ENCODE measurements at regions not wholly inside any gene's neighbourhood (a gene's known extent, or its start where the extent isn't known, plus 50 kb on each side); places are given as distances from the start of the nearest gene placed in this dataset.
A peak's percentile ranks its signal among the peaks of the same experiment; 100 is the strongest.
"Not testable (repeated sequence)": the region's sequence is repeated elsewhere in the genome, so short reads cannot be mapped to it uniquely, and the experiment has no call there.

GRCh38 chr6:113055998-113056397 is 708.9 kb downstream of the RFPL4B start:
- DNase-seq, result no peak

DNA sequence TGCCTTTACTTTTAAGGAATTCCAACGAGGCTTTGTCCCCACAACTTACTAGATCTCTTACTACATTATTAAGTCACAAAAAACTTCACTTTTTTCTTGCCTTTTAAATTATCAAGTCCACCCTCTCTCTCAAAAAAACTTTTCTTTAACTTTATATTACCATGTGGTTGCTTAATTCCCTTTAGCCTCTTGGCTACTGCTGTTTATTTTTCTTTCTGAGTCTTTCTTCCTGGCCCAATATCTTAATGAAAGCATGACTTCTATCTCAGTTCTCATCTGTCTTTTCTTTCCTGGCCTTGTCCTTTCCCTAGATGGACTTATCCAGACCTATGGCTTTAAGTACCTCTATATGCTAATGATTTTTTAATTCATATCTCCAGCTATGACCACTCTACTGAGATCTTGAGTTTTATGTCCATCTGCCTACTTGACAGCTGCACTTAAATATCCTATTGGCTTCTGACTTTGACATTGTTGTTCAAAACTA is 710.5 kb downstream of the RFPL4B start:
- DNase-seq, result no peak

- no peak for DNase-seq
Observed at GRCh38 chr6:113060664-113061063, 713.5 kb downstream of the RFPL4B start.

GRCh38 chr6:113065611-113066010 is 718.5 kb downstream of the RFPL4B start:
- no peak for DNase-seq

GRCh38 chr6:113067612-113068275 is 720.6 kb downstream of the RFPL4B start:
- DNase-seq, result no peak

- no peak for DNase-seq
Observed at GRCh38 chr6:113068570-113068969, 721.4 kb downstream of the RFPL4B start.

- DNase-seq, result not testable (repeated sequence)
Observed at GRCh38 chr6:113070681-113071080, 723.6 kb downstream of the RFPL4B start.

DNA sequence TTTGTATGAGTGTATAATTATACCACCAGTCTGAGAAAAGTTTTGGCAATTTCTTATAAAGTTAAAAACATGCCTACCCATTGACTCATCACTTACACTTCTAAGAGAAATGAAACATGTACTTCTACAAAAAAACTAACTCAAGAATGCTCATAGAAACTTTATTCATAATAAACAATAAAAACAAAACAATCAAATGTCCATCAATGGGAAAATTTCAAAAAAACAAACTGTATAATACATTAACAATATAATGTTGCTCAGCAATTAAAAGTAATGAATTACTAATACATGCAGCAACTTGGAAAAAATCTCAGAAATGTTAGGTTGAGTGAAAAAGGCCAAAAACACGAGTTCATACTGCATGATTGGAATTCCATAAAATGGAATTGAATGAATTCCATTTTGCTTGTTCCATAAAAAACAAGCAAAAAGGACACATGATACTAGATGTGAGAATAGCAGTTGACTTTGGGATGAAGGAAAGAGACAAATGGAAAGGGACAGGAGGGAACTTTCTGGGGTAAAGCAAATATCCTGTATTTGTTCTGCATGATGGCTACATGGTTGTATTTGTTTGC is 726.6 kb downstream of the RFPL4B start:
- peak; percentile 51 for DNase-seq

GRCh38 chr6:113076116-113076515 is 729.0 kb downstream of the RFPL4B start:
- peak; percentile 17 for DNase-seq

DNA sequence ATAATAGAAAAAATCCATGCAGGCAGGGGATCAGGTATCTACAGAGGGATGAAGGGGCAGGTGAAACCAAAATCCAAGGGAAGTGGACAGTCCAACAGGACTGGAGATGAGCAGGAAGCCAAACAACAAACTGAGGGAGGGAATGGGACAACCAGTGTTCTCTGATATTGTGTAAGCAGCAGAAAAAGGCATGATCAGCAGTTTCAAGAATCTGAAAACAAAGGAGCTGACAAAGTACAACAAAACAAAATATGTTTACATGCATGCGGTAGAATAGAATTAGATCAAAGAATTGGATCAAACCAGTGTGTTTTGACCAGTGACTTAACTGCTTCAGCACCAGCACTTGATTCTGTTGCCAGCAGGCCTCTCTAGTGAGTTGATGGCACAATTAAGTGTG is 729.7 kb downstream of the RFPL4B start:
- no peak for DNase-seq

- peak; percentile 31 for DNase-seq
Observed at GRCh38 chr6:113077794-113078193, 730.7 kb downstream of the RFPL4B start.

DNA sequence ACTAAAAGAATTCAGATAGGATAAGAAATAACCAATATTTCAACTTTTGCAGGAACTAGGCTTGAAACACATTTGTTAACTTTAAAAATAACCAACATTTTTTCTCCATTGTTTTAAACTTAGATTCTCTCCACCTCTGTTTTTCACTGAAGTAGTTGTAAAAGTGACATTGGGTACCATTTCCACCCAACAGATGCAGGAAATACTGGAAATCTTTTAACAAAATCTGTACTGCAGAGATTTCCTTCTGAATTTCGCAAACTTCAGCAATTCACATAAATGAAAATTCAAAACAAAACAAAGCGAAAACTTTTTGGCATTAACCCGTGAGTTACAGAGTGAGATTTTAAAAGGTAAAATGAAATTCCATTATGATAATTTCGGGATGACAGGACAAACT is 731.7 kb downstream of the RFPL4B start:
- DNase-seq, result no peak

GRCh38 chr6:113082745-113083144 is 735.6 kb downstream of the RFPL4B start:
- no peak for DNase-seq

- no peak for DNase-seq
Observed at GRCh38 chr6:113083947-113084346, 736.8 kb downstream of the RFPL4B start.

- no peak for DNase-seq
Observed at GRCh38 chr6:113089056-113089455, 741.9 kb downstream of the RFPL4B start.

GRCh38 chr6:113092795-113093194 is 745.7 kb downstream of the RFPL4B start:
- no peak for DNase-seq

- no peak for DNase-seq
Observed at GRCh38 chr6:113094779-113095178, 747.6 kb downstream of the RFPL4B start.

GRCh38 chr6:113095841-113096240 is 748.7 kb downstream of the RFPL4B start:
- DNase-seq, result no peak

GRCh38 chr6:113102761-113103160 is 754.4 kb upstream of the MARCKS start:
- peak; percentile 1 for DNase-seq

GRCh38 chr6:113103634-113104361 is 753.3 kb upstream of the MARCKS start:
- DNase-seq, result no peak

GRCh38 chr6:113104541-113104940 is 752.6 kb upstream of the MARCKS start:
- DNase-seq, result no peak

DNA sequence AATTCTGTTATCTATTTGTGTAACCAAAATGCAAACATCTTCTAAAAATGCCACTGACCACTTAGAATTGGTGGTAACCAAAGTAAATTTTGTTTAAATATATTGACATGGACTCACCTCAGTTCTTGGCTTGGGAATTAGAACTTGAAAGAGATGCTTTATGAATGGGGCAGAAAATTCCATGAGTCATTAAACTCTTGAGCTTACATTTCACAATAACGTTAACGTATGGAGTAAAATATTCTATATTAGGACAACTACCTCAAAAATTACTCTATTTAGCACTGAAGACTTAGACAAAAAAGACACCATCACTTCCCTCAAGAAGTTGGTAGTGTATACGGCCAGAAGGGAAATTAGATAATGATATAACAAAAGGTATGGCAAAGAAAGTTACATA is 752.2 kb upstream of the MARCKS start:
- no peak for DNase-seq

GRCh38 chr6:113110211-113110610 is 746.9 kb upstream of the MARCKS start:
- no peak for DNase-seq

DNA sequence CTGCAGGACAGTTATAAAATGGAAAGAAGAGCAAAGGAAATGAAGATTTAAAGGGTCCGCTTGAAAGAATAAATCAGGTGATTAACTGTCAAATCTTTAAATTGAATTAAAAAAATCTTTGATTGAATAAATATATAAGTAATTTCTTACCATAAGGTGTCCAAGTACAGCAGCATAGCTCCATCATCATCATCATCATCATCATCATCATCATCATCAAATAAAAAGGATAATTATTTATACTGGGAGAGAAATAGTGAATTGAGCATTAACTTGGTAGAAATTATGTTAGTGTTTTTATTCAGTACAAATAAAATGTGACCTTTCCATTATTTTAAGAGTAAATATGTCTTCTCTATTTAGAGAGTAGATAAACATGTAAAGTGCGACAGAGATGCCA is 745.6 kb upstream of the MARCKS start:
- DNase-seq, result no peak

Measured in NCI-H69 (cell line).